ENCODE measurements at regions not wholly inside any gene's neighbourhood (a gene's known extent, or its start where the extent isn't known, plus 50 kb on each side); places are given as distances from the start of the nearest gene placed in this dataset.
"Not testable (repeated sequence)": the region's sequence is repeated elsewhere in the genome, so short reads cannot be mapped to it uniquely, and the experiment has no call there.

DNA sequence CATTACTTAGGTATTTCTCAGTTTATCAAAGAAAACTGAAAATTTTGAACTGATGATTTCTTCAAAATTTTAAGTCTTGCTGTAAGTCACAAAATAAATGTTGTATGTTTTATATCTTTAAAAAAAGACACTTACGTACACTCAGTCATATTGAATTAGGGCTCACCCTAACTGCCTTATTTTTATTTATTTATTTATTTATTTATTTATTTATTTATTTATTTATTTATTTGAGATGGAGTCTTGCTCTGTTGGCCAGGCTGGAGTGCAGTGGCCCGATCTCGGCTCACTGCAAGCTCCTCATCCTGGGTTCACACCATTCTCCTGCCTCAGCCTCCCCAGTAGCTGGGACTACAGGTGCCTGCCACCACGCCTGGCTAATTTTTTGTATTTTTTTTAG is 881.9 kb downstream of the TTLL7 start:
- not testable (repeated sequence) for TF ChIP-seq SREBF2 (IDR thresholded peaks at IDR 0.05; ENCODE audit: low read length); POLR2A (IDR thresholded peaks at IDR 0.05; ENCODE audit: low read depth, low read length); E2F4 (IDR thresholded peaks at IDR 0.05; ENCODE audit: low read depth, low read length); STAT1 (conservative IDR thresholded peaks at IDR 0.05); NBN (IDR thresholded peaks at IDR 0.05); NFIC (IDR thresholded peaks at IDR 0.05; ENCODE audit: low read depth, low read length); MXI1 (IDR thresholded peaks at IDR 0.05; ENCODE audit: low read depth, low read length); NR2C2 (IDR thresholded peaks at IDR 0.05; ENCODE audit: borderline replicate concordance, control insufficient read depth, insufficient read length, low read depth); HDGF (IDR thresholded peaks at IDR 0.05)
